HepG2 (cell line): ENCODE measurements at regions not wholly inside any gene's neighbourhood (a gene's known extent, or its start where the extent isn't known, plus 50 kb on each side); places are given as distances from the start of the nearest gene placed in this dataset.

ENCODE experiments used
- KLF13 ChIP-seq: sonication (generic); formaldehyde crosslinking; IDR thresholded peaks from 2 replicates; pipeline ENCODE4 v1.4.0; 2020; ENCODE audit warnings: mild to moderate bottlenecking, missing genetic modification reagents
- POLR2A ChIP-seq, 2 experiments: IDR thresholded peaks; 2 replicates each; pipeline ENCODE4 v1.6.1; 2011; ENCODE audit warnings: low read depth in 2 of 2, low read length in 2 of 2, mild to moderate bottlenecking in 1 of 2, moderate library complexity in 1 of 2; ENCODE audit not compliant: insufficient read depth in 1 of 2
- SMARCE1 ChIP-seq: fragments of 450-650 bp; IDR thresholded peaks from 2 replicates; pipeline ENCODE4 v1.6.1; 2017; ENCODE audit warnings: borderline replicate concordance
- SNAPC5 ChIP-seq: sonication (generic); formaldehyde crosslinking; IDR thresholded peaks from 2 replicates; pipeline ENCODE4 v1.8.1; 2023; ENCODE audit warnings: mild to moderate bottlenecking, missing genetic modification reagents, borderline replicate concordance

DNA sequence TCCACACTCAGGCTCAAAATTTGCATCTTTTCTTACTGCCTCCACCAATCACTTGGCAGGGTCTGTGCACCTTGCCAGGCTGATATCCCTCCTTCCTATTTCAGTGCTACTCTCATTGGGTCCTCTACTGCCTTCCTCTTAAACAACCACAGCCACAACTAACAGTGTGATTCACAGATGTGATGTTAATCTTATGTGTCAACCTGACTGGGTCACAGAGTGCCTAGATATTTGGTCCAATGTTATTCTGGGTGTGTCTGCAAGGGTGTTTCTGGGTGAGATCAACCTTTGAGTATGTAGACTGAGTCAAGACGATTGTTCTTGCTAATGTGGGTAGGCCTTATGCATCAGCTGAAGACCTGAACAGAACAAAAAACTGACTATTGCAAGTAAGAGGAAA is 51.3 kb upstream of the IRX6 start:
- TF ChIP-seq POLR2A (IDR thresholded peaks at IDR 0.05; ENCODE audit: insufficient read depth in 1 of 2, low read depth in 2 of 2, low read length in 2 of 2) (no peak), SNAPC5 (no peak), SMARCE1 (no peak), KLF13 (CRISPR knock-in tag) (no peak)
